GM10266 (cell line): ENCODE measurements at regions not wholly inside any gene's neighbourhood (a gene's known extent, or its start where the extent isn't known, plus 50 kb on each side); places are given as distances from the start of the nearest gene placed in this dataset.
"Not testable (repeated sequence)": the region's sequence is repeated elsewhere in the genome, so short reads cannot be mapped to it uniquely, and the experiment has no call there.

ENCODE experiments used
- DNase-seq: peaks from one replicate; pipeline ENCODE4 v3.0.0; 2012; ENCODE audit errors: extremely low spot score
- TF ChIP-seq, protein P1 (sequence below): IDR thresholded peaks from 2 replicates; pipeline ENCODE4 v1.5.1; 2012; ENCODE audit warnings: mild to moderate bottlenecking, low read depth; ENCODE audit not compliant: control insufficient read depth, insufficient read depth; ENCODE audit errors: missing control alignments

DNA sequence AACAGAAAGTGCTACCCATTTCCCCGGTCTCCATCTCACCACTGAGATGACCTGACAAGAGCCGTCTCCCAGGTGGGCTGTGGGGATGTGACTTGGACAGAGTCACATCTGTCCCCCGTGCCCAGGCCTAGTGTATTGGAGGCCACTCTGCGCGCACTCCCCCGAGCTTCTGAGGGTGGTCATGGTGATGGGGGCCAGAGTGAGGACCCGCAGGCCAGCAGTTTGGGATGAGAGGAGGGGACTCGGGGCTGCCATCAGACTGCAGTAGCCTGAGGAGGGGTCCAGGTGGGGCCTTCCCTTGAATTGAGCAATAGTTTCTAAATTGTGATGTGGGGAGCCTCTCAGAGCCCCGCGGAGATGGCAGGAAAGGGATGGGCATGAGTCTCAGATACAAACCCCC lies 852.6 kb downstream of the TBC1D22A start:
- no peak for DNase-seq
- TF ChIP-seq, protein P1, sequence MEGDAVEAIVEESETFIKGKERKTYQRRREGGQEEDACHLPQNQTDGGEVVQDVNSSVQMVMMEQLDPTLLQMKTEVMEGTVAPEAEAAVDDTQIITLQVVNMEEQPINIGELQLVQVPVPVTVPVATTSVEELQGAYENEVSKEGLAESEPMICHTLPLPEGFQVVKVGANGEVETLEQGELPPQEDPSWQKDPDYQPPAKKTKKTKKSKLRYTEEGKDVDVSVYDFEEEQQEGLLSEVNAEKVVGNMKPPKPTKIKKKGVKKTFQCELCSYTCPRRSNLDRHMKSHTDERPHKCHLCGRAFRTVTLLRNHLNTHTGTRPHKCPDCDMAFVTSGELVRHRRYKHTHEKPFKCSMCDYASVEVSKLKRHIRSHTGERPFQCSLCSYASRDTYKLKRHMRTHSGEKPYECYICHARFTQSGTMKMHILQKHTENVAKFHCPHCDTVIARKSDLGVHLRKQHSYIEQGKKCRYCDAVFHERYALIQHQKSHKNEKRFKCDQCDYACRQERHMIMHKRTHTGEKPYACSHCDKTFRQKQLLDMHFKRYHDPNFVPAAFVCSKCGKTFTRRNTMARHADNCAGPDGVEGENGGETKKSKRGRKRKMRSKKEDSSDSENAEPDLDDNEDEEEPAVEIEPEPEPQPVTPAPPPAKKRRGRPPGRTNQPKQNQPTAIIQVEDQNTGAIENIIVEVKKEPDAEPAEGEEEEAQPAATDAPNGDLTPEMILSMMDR, result no peak

DNA sequence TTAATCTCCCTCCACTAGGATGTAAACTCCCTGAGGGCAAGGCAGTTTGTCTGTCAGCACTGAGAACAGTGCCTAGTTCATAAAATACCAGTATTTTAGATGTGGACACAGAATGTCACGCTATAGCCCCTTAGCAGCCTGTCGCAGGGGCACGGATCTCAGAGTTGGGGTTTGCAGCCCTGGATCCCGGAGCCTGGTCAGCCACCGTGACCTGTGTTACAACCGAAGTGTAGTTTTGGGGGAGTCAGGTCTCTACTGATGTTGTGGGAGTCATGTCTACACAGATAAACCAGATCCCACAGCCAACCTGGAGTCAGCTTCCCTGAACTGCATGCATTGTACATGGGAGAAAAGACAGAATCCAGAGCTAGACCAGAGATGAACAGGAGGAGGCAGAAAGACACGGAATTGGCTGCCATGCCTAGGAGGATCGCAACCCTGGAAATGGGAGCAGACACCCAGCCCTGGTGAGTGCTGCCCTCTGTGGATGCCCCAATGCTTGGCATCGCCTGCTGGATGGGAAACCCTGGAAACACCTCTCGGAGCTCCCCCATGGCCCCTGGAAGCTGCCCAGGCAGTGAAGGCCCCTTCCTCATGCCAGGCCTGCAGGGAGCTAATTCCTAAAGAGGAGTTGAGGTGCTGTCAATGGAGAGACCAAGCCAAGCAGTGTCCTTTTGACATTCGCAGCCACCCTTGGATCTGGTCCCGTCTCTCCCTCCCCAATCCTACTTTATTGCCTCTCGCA lies 851.3 kb downstream of the TBC1D22A start:
- TF ChIP-seq, protein P1, result no peak
- no peak for DNase-seq

DNA sequence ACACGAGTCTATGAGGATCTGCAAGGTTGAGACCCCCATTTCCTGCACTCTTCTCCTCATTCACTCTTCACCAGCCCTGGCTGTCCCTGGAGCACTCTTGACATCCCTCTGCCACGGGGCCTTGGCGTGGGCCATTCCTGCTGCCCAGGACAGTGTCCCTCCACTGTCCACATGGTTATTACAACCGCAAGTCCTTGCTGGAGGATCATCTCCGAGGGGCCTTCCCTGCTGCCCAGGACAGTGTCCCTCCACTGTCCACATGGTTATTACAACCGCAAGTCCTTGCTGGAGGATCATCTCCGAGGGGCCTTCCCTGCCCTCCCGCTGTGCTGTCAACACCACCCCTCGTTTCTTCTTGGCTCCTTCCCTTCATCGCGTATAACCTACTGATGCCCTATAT lies 850.7 kb downstream of the TBC1D22A start:
- DNase-seq, result not testable (repeated sequence)

DNA sequence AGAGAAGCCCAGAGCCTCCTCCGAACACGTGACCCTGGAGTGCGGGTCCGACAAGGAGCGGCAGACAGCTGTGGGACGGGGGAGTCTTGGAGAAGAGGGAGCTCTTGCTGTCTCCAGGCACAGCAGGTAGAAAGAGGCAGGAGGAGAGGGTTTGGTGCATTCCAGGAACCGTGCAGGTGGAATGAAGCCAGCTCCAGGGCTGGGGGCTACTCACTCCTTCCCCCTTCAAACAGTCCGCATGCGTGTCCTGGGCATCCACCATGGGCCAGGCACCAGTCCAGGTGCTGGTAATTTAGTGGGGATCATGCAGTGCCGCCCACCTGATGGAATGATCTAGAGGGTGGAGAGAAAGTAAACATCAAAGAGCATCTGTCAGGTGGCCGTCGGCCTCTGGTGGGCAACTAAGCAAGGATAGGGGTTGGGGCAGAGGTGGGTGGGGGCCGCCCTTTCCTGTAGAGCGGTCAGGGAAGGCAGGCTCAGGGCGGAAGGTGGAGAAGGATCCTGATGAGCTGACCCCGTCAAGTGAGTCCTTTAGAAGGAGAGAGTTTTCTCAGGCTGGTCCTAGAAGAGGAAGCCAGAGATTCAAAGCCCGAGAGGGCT lies 850.0 kb downstream of the TBC1D22A start:
- TF ChIP-seq, protein P1, result no peak
- no peak for DNase-seq

DNA sequence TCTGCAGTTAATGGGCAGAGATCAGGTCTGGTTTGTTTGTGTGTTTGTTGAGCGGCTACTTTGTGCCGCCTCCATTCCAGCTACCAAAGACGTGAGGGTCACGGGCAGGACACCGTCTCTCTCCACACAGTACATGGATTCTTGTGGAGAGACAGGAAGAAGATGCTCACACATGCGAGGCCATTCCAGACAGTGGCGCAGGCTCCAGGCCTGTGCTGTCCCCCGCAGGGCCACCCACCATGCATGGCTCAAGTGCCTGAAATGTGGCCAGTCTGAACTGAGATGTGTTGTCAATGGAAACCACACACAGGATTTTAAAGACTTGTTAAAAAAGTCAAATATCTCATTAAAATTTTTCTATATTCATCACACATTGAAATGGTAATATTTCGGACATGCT lies 848.3 kb downstream of the TBC1D22A start:
- DNase-seq, result no peak
- TF ChIP-seq, protein P1, result no peak

DNA sequence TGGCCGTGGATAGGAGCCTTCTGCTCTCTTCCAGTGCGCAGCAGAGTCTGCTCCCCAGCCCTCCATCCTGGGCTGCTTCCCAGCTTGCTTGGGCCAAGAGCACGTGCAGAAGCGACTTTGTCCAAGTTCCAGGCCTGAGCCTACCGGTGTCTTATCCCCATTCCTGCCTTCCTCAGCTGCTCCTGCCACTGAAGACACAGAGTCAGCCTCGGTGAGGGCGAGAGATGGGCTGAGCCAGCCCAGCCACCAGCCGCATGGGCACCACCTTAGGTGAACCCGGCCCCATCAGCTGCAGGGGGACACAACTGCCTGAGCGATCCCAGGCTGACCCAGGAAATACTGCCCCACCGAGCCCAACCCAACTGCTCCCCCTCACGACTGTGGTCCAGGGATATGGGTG lies 847.8 kb downstream of the TBC1D22A start:
- no peak for DNase-seq
- TF ChIP-seq, protein P1, result no peak

DNA sequence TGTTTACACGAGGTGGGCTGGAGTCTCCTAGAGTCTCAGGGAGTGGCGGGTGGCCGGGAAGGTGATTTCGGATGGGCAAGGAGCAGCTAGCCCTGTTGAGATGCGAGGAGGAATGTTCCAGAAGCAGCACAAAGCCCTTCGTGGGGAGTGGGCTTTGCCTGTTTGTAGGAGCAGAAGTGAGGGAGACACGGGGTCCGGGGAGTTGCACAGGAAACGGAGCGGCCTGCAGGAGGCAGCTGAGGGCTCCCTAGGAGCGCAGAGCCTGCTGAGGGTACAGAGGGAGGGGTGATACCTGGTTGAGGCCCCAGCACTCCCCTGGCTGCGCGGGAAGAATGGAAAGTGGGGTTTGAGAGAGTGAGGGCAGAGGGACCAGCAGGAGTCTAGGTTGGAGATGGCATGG lies 847.2 kb downstream of the TBC1D22A start:
- TF ChIP-seq, protein P1, result no peak
- DNase-seq, result no peak
